ENCODE measurements at regions not wholly inside any gene's neighbourhood (a gene's known extent, or its start where the extent isn't known, plus 50 kb on each side); places are given as distances from the start of the nearest gene placed in this dataset.

DNA sequence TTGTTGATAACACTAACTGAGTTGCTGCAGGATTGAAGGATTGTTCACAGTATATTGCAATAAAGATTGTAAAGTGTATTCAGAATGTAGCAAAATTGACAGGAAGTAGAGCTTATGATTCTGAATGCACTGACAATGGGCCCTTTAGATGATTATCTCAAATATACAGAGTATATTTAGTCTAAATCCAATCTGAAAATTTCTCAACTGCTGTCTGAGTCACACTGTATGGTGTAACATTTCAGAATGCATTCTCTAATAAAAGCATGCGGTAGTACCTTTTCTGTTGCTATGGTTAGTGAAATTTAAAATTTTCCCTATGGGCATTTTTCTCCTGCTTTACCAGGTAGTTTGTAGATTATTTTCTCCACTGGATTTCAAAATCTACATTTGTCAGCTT lies 365.2 kb downstream of the PCDH17 start:
- TF ChIP-seq, protein P1, sequence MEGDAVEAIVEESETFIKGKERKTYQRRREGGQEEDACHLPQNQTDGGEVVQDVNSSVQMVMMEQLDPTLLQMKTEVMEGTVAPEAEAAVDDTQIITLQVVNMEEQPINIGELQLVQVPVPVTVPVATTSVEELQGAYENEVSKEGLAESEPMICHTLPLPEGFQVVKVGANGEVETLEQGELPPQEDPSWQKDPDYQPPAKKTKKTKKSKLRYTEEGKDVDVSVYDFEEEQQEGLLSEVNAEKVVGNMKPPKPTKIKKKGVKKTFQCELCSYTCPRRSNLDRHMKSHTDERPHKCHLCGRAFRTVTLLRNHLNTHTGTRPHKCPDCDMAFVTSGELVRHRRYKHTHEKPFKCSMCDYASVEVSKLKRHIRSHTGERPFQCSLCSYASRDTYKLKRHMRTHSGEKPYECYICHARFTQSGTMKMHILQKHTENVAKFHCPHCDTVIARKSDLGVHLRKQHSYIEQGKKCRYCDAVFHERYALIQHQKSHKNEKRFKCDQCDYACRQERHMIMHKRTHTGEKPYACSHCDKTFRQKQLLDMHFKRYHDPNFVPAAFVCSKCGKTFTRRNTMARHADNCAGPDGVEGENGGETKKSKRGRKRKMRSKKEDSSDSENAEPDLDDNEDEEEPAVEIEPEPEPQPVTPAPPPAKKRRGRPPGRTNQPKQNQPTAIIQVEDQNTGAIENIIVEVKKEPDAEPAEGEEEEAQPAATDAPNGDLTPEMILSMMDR (IDR thresholded peaks at IDR 0.05), result no peak
- no peak for TF ChIP-seq EZH2 (IDR thresholded peaks at IDR 0.05; ENCODE audit: borderline replicate concordance, insufficient read depth, low read depth, low read length, poor library complexity, severe bottlenecking)
